GM23338 (cell line): ENCODE measurements at regions not wholly inside any gene's neighbourhood (a gene's known extent, or its start where the extent isn't known, plus 50 kb on each side); places are given as distances from the start of the nearest gene placed in this dataset.

Experiments used
- EZH2phosphoT487 ChIP-seq: fragments of 200-600 bp; sonication (generic); IDR thresholded peaks from one replicate; pipeline ENCODE4 v1.8.1; 2018; ENCODE audit warnings: antibody characterized with exemption; ENCODE audit not compliant: unreplicated experiment
- TF ChIP-seq, protein P1 (sequence below), 2 experiments: fragments of 200-600 bp in 1 of 2; sonication (generic) in 1 of 2; conservative IDR thresholded peaks; 2 replicates each; pipeline versions ENCODE4 v1.5.1 to v1.6.1; 2016 to 2017; ENCODE audit warnings: antibody characterized with exemption in 2 of 2, low read depth in 2 of 2, mild to moderate bottlenecking in 2 of 2, moderate library complexity in 1 of 2

DNA sequence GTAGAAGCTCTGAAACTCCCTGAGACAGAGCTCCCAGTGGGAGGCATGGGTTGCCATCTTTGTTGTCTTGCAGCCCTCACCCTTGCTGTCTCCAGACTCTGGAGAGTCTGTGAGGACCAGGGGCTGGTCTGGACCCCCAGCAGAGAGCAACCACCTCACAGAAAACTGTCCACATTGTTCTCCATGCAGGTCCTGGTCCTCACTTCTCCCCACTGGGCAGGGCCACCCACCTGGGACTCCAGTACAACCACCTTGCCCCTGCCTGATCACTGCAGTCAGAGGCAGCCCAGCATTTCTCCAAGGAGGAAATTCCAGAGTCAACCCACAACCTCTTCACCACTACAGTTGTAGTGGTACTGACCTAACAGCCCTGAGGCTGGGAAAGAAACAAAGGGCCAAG is 285.6 kb upstream of the RPS23 start:
- no peak for TF ChIP-seq EZH2phosphoT487
- TF ChIP-seq, protein P1, sequence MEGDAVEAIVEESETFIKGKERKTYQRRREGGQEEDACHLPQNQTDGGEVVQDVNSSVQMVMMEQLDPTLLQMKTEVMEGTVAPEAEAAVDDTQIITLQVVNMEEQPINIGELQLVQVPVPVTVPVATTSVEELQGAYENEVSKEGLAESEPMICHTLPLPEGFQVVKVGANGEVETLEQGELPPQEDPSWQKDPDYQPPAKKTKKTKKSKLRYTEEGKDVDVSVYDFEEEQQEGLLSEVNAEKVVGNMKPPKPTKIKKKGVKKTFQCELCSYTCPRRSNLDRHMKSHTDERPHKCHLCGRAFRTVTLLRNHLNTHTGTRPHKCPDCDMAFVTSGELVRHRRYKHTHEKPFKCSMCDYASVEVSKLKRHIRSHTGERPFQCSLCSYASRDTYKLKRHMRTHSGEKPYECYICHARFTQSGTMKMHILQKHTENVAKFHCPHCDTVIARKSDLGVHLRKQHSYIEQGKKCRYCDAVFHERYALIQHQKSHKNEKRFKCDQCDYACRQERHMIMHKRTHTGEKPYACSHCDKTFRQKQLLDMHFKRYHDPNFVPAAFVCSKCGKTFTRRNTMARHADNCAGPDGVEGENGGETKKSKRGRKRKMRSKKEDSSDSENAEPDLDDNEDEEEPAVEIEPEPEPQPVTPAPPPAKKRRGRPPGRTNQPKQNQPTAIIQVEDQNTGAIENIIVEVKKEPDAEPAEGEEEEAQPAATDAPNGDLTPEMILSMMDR (conservative IDR thresholded peaks at IDR 0.05; ENCODE audit: low read depth in 2 of 2): no peak
